ENCODE measurements at regions not wholly inside any gene's neighbourhood (a gene's known extent, or its start where the extent isn't known, plus 50 kb on each side); places are given as distances from the start of the nearest gene placed in this dataset.

DNA sequence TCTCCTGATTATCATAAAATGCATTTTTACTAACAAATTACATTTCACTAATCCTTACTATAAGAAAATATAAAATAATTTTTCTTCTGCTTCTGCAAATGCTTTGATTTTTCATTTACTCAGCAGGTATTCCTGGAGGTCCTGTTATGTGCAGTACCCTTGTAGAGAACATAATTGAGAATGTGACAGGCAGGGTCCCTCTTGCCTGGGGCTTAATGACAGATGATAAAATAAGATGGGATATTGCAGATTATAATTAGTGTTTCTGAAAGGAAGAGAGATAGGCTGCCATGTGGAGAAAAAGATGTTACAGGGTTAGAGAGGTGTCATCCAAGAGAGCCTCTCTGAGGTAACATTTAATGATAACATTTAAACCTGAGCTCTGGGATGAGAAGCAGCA lies 128.9 kb downstream of the MAD2L1 start:
- TF ChIP-seq, protein P1, sequence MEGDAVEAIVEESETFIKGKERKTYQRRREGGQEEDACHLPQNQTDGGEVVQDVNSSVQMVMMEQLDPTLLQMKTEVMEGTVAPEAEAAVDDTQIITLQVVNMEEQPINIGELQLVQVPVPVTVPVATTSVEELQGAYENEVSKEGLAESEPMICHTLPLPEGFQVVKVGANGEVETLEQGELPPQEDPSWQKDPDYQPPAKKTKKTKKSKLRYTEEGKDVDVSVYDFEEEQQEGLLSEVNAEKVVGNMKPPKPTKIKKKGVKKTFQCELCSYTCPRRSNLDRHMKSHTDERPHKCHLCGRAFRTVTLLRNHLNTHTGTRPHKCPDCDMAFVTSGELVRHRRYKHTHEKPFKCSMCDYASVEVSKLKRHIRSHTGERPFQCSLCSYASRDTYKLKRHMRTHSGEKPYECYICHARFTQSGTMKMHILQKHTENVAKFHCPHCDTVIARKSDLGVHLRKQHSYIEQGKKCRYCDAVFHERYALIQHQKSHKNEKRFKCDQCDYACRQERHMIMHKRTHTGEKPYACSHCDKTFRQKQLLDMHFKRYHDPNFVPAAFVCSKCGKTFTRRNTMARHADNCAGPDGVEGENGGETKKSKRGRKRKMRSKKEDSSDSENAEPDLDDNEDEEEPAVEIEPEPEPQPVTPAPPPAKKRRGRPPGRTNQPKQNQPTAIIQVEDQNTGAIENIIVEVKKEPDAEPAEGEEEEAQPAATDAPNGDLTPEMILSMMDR (IDR thresholded peaks at IDR 0.05; ENCODE audit: low read depth, low read length), result no peak
- no peak for TF ChIP-seq EZH2phosphoT487 (IDR thresholded peaks at IDR 0.05; ENCODE audit: low read depth)

All from OCI-LY3 (cell line).